Tibial artery (tissue), 4 donors: ENCODE measurements at regions not wholly inside any gene's neighbourhood (a gene's known extent, or its start where the extent isn't known, plus 50 kb on each side); places are given as distances from the start of the nearest gene placed in this dataset.

Experiments
- DNase-seq, 2 donors: peaks; one replicate each; pipeline ENCODE4 v3.0.0-alpha.2; 2019
- H3K27ac ChIP-seq, 2 donors: fragments of 200-600 bp; sonication (generic) in 1 of 2; 1 replicate in 1 of 2; 2 replicates in 1 of 2; pipeline ENCODE4 v1.5.1; 2018 to 2019; ENCODE audit warnings: mild to moderate bottlenecking in 1 of 2
- H3K27me3 ChIP-seq, 2 donors: fragments of 200-600 bp; sonication (generic) in 1 of 2; one replicate each; pipeline versions ENCODE4 v1.5.1 to v1.6.0; 2016 to 2019
- H3K36me3 ChIP-seq, 3 donors: fragments of 200-600 bp; sonication (generic) in 2 of 3; one replicate each; pipeline ENCODE4 v1.5.1; 2016 to 2019; ENCODE audit warnings: mild to moderate bottlenecking in 2 of 3
- H3K4me1 ChIP-seq, 4 donors: fragments of 200-600 bp; sonication (generic) in 2 of 4; 1 replicate in 3 of 4; 2 replicates in 1 of 4; pipeline ENCODE4 v1.5.1; 2016 to 2019
- H3K4me3 ChIP-seq, 2 donors: fragments of 200-600 bp; sonication (generic) in 1 of 2; 1 replicate in 1 of 2; 2 replicates in 1 of 2; pipeline ENCODE4 v1.5.1; 2018 to 2019; ENCODE audit warnings: mild to moderate bottlenecking in 2 of 2
- H3K9me3 ChIP-seq, 3 donors: fragments of 200-600 bp; sonication (generic) in 1 of 3; one replicate each; pipeline ENCODE4 v1.5.1; 2016 to 2019
- intact Hi-C: fragments of 100-400 bp; cut with DNase I; formaldehyde crosslinking; loops from one replicate; pipeline ENCODE4 v1.15.0; 2023; ENCODE audit warnings: low total_unique reads
- TF ChIP-seq, protein P1 (sequence below), 2 experiments: fragments of 200-600 bp in 1 of 2; fragments of 450-650 bp in 1 of 2; IDR thresholded peaks; one replicate each; pipeline ENCODE4 v1.5.1; 2017 to 2019; ENCODE audit warnings: antibody characterized with exemption in 2 of 2, mild to moderate bottlenecking in 1 of 2, moderate library complexity in 1 of 2

DNA sequence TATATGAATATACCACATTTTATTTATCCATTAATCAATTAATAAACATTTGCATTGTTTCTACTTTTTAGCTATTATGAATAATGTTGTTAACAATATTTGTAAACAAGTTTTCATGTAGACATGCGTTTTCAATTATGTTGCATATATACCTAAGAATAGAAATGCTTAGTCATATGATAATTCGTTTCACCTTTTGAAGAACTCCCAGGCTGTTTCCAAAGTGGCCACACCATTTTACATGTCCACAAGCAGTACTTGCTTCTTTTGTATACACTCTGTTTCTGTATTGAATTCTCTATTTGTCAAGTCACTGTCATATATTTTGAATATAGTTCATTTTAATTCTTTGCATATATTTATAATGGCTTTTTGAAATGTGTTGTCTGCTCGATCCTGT, 206.9 kb upstream of the ZBTB20 start:
- H3K4me1 ChIP-seq: peaks cover 0 to under 1% (median 0%) of the 10 kb centered on the region in 4 donors
- no peak overlapping the region for H3K4me3 ChIP-seq
- intact Hi-C loops: no loop called here
- TF ChIP-seq, protein P1, sequence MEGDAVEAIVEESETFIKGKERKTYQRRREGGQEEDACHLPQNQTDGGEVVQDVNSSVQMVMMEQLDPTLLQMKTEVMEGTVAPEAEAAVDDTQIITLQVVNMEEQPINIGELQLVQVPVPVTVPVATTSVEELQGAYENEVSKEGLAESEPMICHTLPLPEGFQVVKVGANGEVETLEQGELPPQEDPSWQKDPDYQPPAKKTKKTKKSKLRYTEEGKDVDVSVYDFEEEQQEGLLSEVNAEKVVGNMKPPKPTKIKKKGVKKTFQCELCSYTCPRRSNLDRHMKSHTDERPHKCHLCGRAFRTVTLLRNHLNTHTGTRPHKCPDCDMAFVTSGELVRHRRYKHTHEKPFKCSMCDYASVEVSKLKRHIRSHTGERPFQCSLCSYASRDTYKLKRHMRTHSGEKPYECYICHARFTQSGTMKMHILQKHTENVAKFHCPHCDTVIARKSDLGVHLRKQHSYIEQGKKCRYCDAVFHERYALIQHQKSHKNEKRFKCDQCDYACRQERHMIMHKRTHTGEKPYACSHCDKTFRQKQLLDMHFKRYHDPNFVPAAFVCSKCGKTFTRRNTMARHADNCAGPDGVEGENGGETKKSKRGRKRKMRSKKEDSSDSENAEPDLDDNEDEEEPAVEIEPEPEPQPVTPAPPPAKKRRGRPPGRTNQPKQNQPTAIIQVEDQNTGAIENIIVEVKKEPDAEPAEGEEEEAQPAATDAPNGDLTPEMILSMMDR (IDR thresholded peaks at IDR 0.05): no peak
- H3K9me3 ChIP-seq: no peaks in the 10 kb centered on the region
- H3K27me3 ChIP-seq: no peaks in the 10 kb centered on the region
- H3K36me3 ChIP-seq: no peaks in the 10 kb centered on the region
- no peak overlapping the region for H3K27ac ChIP-seq
- DNase-seq: no peak

DNA sequence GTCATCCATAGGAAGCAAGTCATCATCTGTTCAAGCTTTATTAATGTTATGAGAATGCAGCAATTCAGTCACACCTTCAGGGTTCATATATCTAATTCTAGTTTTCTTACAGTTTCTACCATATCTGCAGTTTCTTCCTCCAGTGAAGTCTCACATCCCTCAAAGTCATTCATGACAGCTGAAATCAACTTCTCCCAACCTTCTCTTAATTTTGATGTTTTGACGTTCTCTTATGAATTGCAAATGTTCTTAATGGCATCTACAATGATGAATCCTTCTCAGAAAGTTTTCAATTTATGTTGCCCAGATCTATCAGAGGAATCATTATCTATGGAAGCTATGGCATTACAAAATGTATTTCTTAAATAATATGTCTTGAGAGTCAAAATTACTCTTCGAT, 210.4 kb upstream of the ZBTB20 start:
- H3K4me1 ChIP-seq: peaks cover 0 to 10% (median 0%) of the 10 kb centered on the region in 4 donors
- no peak overlapping the region for H3K4me3 ChIP-seq
- H3K9me3 ChIP-seq: no peaks in the 10 kb centered on the region
- H3K27ac ChIP-seq: no peak overlapping the region
- H3K36me3 ChIP-seq: no peaks in the 10 kb centered on the region
- H3K27me3 ChIP-seq: no peaks in the 10 kb centered on the region
- intact Hi-C loops: no loop called here
- TF ChIP-seq, protein P1 (IDR thresholded peaks at IDR 0.05): no peak
- no peak for DNase-seq

DNA sequence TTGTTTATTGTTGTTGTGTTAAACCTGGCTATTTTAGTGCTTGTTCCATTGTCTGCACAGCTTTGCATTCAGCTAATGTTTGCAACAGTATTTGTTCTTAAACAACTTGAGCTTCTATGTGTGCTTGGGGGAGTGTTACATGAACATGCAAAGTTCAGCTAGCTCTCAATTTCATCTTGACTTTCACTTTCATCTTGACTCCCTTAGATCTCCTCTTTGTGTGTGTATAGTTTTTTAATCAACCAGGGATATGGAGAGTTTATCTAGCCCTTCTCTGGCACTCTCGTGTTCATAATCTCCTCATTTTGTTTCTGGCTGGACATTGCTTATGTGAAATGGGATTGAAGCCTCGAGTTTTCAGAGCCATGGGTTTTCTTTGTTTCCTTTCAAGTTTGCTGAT, 212.4 kb upstream of the ZBTB20 start:
- H3K27me3 ChIP-seq: no peaks in the 10 kb centered on the region

DNA sequence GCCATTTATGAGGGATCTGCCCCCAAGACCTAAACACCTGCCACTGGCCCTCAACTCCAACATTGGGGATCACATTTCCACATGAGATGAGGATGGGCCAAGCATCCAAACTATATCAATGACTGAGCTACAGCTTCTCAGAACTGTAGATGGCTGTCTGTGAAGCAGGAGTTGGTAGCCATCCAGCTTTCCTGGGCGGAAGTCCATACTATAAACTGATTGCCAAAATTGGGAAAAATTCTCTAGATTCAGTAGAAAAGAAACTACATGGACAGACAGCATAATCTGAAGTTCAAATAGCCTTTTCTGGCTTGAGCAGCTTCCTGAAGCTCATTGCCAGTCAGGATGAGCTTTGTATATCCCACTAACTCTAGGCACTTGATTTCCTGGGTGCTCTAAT, 214.7 kb upstream of the ZBTB20 start:
- Histone ChIP-seq H3K4me1 (peaks cover 0 to 10% (median 0%) of the 10 kb centered on the region in 4 donors), H3K9me3 (no peaks in the 10 kb centered on the region), H3K27ac (no peak overlapping the region), H3K4me3 (no peak overlapping the region), H3K27me3 (no peaks in the 10 kb centered on the region), H3K36me3 (no peaks in the 10 kb centered on the region)
- DNase-seq: no peak
- intact Hi-C loops: no loop called here
- TF ChIP-seq, protein P1 (IDR thresholded peaks at IDR 0.05): no peak

More for the DNA sequence above, 212.4 kb upstream of the ZBTB20 start:
- Histone ChIP-seq H3K4me3 (no peak overlapping the region), H3K4me1 (peaks cover 0 to 10% (median 0%) of the 10 kb centered on the region in 4 donors), H3K9me3 (no peaks in the 10 kb centered on the region), H3K36me3 (no peaks in the 10 kb centered on the region), H3K27ac (no peak overlapping the region)
- TF ChIP-seq, protein P1 (IDR thresholded peaks at IDR 0.05): no peak
- no peak for DNase-seq
- intact Hi-C loops: no loop called here

DNA sequence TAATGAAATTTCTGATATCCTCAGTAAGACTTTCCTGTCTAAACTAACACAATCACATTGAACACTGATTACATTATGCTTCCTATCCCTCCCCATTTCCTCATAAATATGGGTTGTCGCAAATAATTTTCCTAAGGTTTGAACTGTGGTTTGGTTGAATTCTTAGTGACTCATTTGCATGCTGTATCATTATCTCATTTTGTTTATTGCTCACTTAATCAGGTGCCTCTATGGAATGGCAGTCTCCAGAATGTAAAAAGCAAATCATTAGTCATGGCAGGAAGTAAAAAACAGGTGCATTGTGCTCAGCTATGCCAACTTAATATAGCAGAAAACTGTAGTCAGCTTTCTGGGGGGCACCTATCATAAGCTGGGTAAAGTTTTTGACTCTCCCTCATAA, 216.0 kb upstream of the ZBTB20 start:
- Histone ChIP-seq H3K9me3 (no peaks in the 10 kb centered on the region), H3K36me3 (no peaks in the 10 kb centered on the region), H3K27ac (no peak overlapping the region), H3K4me1 (peaks cover 0 to 10% (median 0%) of the 10 kb centered on the region in 4 donors), H3K4me3 (no peak overlapping the region), H3K27me3 (no peaks in the 10 kb centered on the region)
- intact Hi-C loops: no loop called here
- TF ChIP-seq, protein P1 (IDR thresholded peaks at IDR 0.05): no peak
- DNase-seq: no peak

DNA sequence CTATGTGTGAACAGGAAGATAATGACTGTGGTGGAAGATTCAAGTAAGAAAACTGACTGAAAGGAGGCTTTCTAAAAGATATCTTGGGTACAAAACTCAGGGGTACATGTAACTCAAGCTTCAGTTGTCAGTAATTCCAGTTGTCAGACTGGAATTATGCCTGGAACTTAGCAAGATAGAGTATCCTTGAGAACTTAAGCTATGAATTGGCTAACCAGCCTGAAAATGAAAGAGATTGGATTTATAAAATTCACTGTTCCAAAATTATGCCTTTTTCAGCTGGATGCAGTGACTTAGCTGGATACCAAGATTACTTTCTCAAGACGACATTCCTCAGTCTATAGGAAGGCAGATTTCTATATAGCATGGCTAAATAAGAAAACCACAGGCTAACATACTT, 221.9 kb upstream of the ZBTB20 start:
- intact Hi-C loops: no loop called here
- DNase-seq: no peak
- no peaks in the 10 kb centered on the region for H3K9me3 ChIP-seq
- H3K36me3 ChIP-seq: no peaks in the 10 kb centered on the region
- TF ChIP-seq, protein P1 (IDR thresholded peaks at IDR 0.05): no peak
- H3K4me1 ChIP-seq: no peaks in the 10 kb centered on the region
- no peak overlapping the region for H3K27ac ChIP-seq
- no peaks in the 10 kb centered on the region for H3K27me3 ChIP-seq
- H3K4me3 ChIP-seq: no peak overlapping the region
